NOMO-1 (cell line): ENCODE measurements at regions not wholly inside any gene's neighbourhood (a gene's known extent, or its start where the extent isn't known, plus 50 kb on each side); places are given as distances from the start of the nearest gene placed in this dataset.

Source experiments
- DNase-seq, 2 experiments: peaks; one replicate each; lab custom pipeline; 2025; ENCODE audit not compliant: unreplicated experiment in 2 of 2; lab: John Stamatoyannopoulos, UW

- no peak for DNase-seq
Measured at GRCh38 chr10:4670737-4671136, 155.3 kb upstream of the AKR1E2 start.

GRCh38 chr10:4669585-4669984 lies 156.4 kb upstream of the AKR1E2 start:
- no peak for DNase-seq

GRCh38 chr10:4663162-4663992 lies 162.6 kb upstream of the AKR1E2 start:
- DNase-seq: peak; percentile 57 to 91

GRCh38 chr10:4662576-4663161 lies 163.3 kb upstream of the AKR1E2 start:
- no peak for DNase-seq

GRCh38 chr10:4661511-4662255 lies 164.3 kb upstream of the AKR1E2 start:
- DNase-seq: no peak

- DNase-seq: no peak
Measured at GRCh38 chr10:4658777-4659176, 167.2 kb upstream of the AKR1E2 start.

- DNase-seq: peak; percentile 24 to 32
Measured at GRCh38 chr10:4656576-4657194, 169.3 kb upstream of the AKR1E2 start.

GRCh38 chr10:4655879-4656278 lies 170.1 kb upstream of the AKR1E2 start:
- DNase-seq: peak in 1 of 2 experiments; percentile 15

GRCh38 chr10:4655406-4655805 lies 170.6 kb upstream of the AKR1E2 start:
- DNase-seq: no peak

GRCh38 chr10:4654496-4654895 lies 171.5 kb upstream of the AKR1E2 start:
- DNase-seq: no peak

GRCh38 chr10:4653160-4653559 lies 172.8 kb upstream of the AKR1E2 start:
- DNase-seq: no peak

GRCh38 chr10:4652111-4653010 lies 173.6 kb upstream of the AKR1E2 start:
- DNase-seq: no peak

- DNase-seq: no peak
Measured at GRCh38 chr10:4651404-4652037, 174.5 kb upstream of the AKR1E2 start.

GRCh38 chr10:4650582-4650981 lies 175.4 kb upstream of the AKR1E2 start:
- no peak for DNase-seq

- DNase-seq: no peak
Measured at GRCh38 chr10:4649886-4650508, 176.0 kb upstream of the AKR1E2 start.

- no peak for DNase-seq
Measured at GRCh38 chr10:4649471-4649870, 176.5 kb upstream of the AKR1E2 start.

GRCh38 chr10:4648999-4649398 lies 177.0 kb upstream of the AKR1E2 start:
- no peak for DNase-seq

- no peak for DNase-seq
Measured at GRCh38 chr10:4647109-4647785, 178.8 kb upstream of the AKR1E2 start.

GRCh38 chr10:4646547-4646946 lies 179.5 kb upstream of the AKR1E2 start:
- DNase-seq: no peak
